Keratinocyte (primary cell): ENCODE measurements at regions not wholly inside any gene's neighbourhood (a gene's known extent, or its start where the extent isn't known, plus 50 kb on each side); places are given as distances from the start of the nearest gene placed in this dataset.

Experiments
- DNase-seq: peaks from one replicate; pipeline ENCODE4 v3.0.0-alpha.2; 2011; ENCODE audit warnings: low read depth, missing footprints, low spot score
- FAIRE-seq: peaks from 2 replicates; lab custom pipeline; 2011; peaks lifted over from hg19 to GRCh38; lab: Jason Lieb, UNC
- H2AFZ ChIP-seq: 2 replicates; pipeline ENCODE4 v1.6.0; 2012; ENCODE audit warnings: low read length, control low read depth, inconsistent platforms; ENCODE audit not compliant: control insufficient read depth
- H3K27ac ChIP-seq: 2 replicates; pipeline ENCODE4 v1.5.1; 2011; ENCODE audit warnings: low read length; ENCODE audit not compliant: control insufficient read depth, insufficient read depth
- H3K27me3 ChIP-seq: 3 replicates; pipeline ENCODE4 v1.6.0; 2011; ENCODE audit warnings: low read length; ENCODE audit not compliant: control insufficient read depth, insufficient read depth; ENCODE audit errors: extremely low read depth
- H3K36me3 ChIP-seq, 2 experiments: 2 replicates in 1 of 2; 3 replicates in 1 of 2; pipeline ENCODE4 v1.5.1; 2011; ENCODE audit warnings: low read length in 2 of 2, mild to moderate bottlenecking in 1 of 2; ENCODE audit not compliant: control insufficient read depth in 2 of 2, insufficient read depth in 2 of 2; ENCODE audit errors: extremely low read depth in 1 of 2
- H3K4me1 ChIP-seq: 3 replicates; pipeline ENCODE4 v1.5.1; 2011; ENCODE audit warnings: low read length; ENCODE audit not compliant: control insufficient read depth, insufficient read depth; ENCODE audit errors: extremely low read depth
- H3K4me2 ChIP-seq: 3 replicates; pipeline ENCODE4 v1.6.0; 2011; ENCODE audit warnings: low read depth, low read length; ENCODE audit not compliant: control insufficient read depth, insufficient read depth; ENCODE audit errors: extremely low read depth
- H3K4me3 ChIP-seq, 3 experiments: fragments of 200-600 bp in 1 of 3; sonication (generic) in 1 of 3; 2 replicates in 2 of 3; 3 replicates in 1 of 3; pipeline ENCODE4 v1.5.1; 2011 to 2016; ENCODE audit warnings: low read length in 3 of 3, mild to moderate bottlenecking in 3 of 3, control low read depth in 2 of 3, inconsistent platforms in 1 of 3, low read depth in 1 of 3, mixed read lengths in 1 of 3, mixed run types in 1 of 3, moderate library complexity in 1 of 3; ENCODE audit not compliant: control insufficient read depth in 2 of 3, insufficient read depth in 2 of 3; ENCODE audit errors: extremely low read depth in 1 of 3
- H3K79me2 ChIP-seq: 2 replicates; pipeline ENCODE4 v1.6.0; 2012; ENCODE audit warnings: low read length; ENCODE audit not compliant: control insufficient read depth, insufficient read depth
- H3K9ac ChIP-seq: 3 replicates; pipeline ENCODE4 v1.6.0; 2011; ENCODE audit warnings: low read length; ENCODE audit not compliant: control insufficient read depth, insufficient read depth; ENCODE audit errors: extremely low read depth
- H3K9me1 ChIP-seq: 3 replicates; pipeline ENCODE4 v1.6.0; 2011; ENCODE audit warnings: low read length; ENCODE audit not compliant: control insufficient read depth, insufficient read depth; ENCODE audit errors: extremely low read depth
- H3K9me3 ChIP-seq: 2 replicates; pipeline ENCODE4 v1.5.1; 2012; ENCODE audit warnings: low read depth, low read length; ENCODE audit not compliant: control insufficient read depth
- H4K20me1 ChIP-seq: 3 replicates; pipeline ENCODE4 v1.6.0; 2011; ENCODE audit warnings: low read length; ENCODE audit not compliant: control insufficient read depth, insufficient read depth; ENCODE audit errors: extremely low read depth
- EZH2 ChIP-seq: IDR thresholded peaks from one replicate; pipeline ENCODE4 v1.6.1; 2012; ENCODE audit warnings: inconsistent platforms, mild to moderate bottlenecking, low read length, moderate library complexity
- dilution Hi-C: fragments of 300-500 bp; cut with MboI; formaldehyde crosslinking; loops from one replicate; pipeline ENCODE4 v1.7.0; 2020; ENCODE audit warnings: low sequenced_read_pairs; ENCODE audit not compliant: extremely low pct_ligation_motif_present
- TF ChIP-seq, protein P1 (sequence below), 3 experiments: IDR thresholded peaks in 1 of 3; conservative IDR thresholded peaks in 1 of 3; optimal IDR thresholded peaks in 1 of 3; 2 replicates in 2 of 3; 3 replicates in 1 of 3; pipeline versions ENCODE3 to v1.5.1; 2011; ENCODE audit warnings: low read length in 3 of 3, mild to moderate bottlenecking in 3 of 3, moderate library complexity in 2 of 3, control low read depth in 1 of 3, inconsistent platforms in 1 of 3; ENCODE audit not compliant: insufficient read depth in 2 of 3; ENCODE audit errors: extremely low read depth in 1 of 3

DNA sequence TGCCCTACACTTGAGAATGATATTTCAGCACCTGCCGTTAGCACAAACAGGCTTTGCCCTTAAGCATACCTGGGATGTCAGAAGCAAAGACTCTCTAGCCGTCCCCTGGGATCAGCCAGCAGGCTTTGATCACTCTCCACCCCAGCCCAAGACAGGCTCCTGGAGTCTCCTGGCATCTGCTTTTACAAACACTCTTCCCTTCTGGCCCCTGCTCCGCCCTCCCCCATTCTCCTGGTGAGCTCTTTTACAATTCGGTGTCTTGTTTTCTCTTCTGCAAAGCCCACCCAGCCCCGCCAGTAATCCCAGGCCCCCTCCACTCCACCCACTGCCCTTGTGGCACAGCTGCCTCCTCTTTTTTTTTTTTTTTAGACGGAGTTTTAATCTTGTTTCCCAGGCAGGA lies 50.4 kb downstream of the KATNIP start:
- dilution Hi-C loops, result no loop called here
- Histone ChIP-seq H2AFZ (no peak overlapping the region), H3K9me3 (no peaks in the 10 kb centered on the region), H3K79me2 (no peaks in the 10 kb centered on the region), H3K9me1 (no peaks in the 10 kb centered on the region), H3K4me1 (no peaks in the 10 kb centered on the region), H4K20me1 (no peaks in the 10 kb centered on the region), H3K27ac (no peak overlapping the region), H3K4me3 (no peak overlapping the region), H3K36me3 (peaks cover 0 to 3% of the 10 kb centered on the region in 2 experiments), H3K9ac (no peak overlapping the region), H3K27me3 (no peaks in the 10 kb centered on the region), H3K4me2 (no peak overlapping the region)
- TF ChIP-seq EZH2, result no peak
- TF ChIP-seq, protein P1, sequence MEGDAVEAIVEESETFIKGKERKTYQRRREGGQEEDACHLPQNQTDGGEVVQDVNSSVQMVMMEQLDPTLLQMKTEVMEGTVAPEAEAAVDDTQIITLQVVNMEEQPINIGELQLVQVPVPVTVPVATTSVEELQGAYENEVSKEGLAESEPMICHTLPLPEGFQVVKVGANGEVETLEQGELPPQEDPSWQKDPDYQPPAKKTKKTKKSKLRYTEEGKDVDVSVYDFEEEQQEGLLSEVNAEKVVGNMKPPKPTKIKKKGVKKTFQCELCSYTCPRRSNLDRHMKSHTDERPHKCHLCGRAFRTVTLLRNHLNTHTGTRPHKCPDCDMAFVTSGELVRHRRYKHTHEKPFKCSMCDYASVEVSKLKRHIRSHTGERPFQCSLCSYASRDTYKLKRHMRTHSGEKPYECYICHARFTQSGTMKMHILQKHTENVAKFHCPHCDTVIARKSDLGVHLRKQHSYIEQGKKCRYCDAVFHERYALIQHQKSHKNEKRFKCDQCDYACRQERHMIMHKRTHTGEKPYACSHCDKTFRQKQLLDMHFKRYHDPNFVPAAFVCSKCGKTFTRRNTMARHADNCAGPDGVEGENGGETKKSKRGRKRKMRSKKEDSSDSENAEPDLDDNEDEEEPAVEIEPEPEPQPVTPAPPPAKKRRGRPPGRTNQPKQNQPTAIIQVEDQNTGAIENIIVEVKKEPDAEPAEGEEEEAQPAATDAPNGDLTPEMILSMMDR (optimal IDR thresholded peaks at IDR 0.05 in 1 of 3, IDR thresholded peaks at IDR 0.05 in 1 of 3, conservative IDR thresholded peaks at IDR 0.05 in 1 of 3; ENCODE audit: extremely low read depth in 1 of 3, insufficient read depth in 2 of 3, low read length in 3 of 3), result no peak
- FAIRE-seq (no peak), DNase-seq (no peak)

DNA sequence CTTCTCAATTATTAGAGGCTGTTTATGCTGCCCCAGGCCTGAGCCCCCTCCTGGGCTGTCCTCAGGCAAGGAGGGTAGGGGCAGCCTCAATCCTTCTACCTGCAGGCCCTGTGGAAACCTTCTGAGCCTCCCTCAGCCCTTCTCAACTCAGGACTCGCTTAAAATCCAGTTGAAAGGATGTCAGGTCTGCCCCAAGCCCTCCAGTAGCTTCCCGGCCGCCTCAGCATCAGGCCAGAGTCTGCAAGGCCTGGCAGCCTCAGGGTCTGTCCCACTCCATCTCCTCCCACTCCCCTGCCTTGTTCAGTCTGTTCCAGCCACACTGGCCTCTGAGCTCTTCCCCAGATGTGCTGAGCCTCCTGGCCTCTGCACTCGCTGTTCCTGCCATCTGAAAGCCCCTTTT lies 52.2 kb downstream of the KATNIP start:
- dilution Hi-C loops, result no loop called here
- Histone ChIP-seq H3K4me2 (no peak overlapping the region), H3K79me2 (no peaks in the 10 kb centered on the region), H3K4me3 (no peak overlapping the region), H4K20me1 (no peaks in the 10 kb centered on the region), H3K27ac (no peak overlapping the region), H3K9ac (no peak overlapping the region), H3K27me3 (no peaks in the 10 kb centered on the region), H3K9me3 (no peaks in the 10 kb centered on the region), H3K4me1 (no peaks in the 10 kb centered on the region), H2AFZ (no peak overlapping the region), H3K9me1 (no peaks in the 10 kb centered on the region), H3K36me3 (peaks cover 0 to 4% of the 10 kb centered on the region in 2 experiments)
- no peak for DNase-seq
- no peak for FAIRE-seq
- TF ChIP-seq, protein P1 (optimal IDR thresholded peaks at IDR 0.05 in 1 of 3, IDR thresholded peaks at IDR 0.05 in 1 of 3, conservative IDR thresholded peaks at IDR 0.05 in 1 of 3; ENCODE audit: extremely low read depth in 1 of 3, insufficient read depth in 2 of 3, low read length in 3 of 3), result no peak
- TF ChIP-seq EZH2, result no peak
